ENCODE measurements at regions not wholly inside any gene's neighbourhood (a gene's known extent, or its start where the extent isn't known, plus 50 kb on each side); places are given as distances from the start of the nearest gene placed in this dataset.

DNA sequence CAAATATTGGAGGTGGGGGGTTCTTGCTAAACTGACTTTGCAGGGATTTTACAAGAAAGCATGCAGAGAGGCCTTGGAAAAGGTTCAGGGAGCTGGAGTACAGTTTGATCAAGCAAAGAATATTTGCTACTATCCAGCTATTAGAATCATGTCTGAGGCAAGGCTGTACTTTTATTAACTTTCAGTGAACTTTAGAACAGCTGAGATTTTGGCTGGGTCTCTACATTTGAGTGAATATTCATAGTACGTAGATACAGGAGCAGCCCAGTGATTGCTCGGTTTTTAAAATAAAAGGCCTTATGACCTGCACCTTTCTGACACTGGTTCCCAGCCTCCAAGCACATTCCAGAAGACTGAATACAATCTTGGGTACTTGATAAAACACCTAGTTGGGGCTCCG lies 496.8 kb upstream of the AKR1E2 start:
- no peak for DNase-seq

DNA sequence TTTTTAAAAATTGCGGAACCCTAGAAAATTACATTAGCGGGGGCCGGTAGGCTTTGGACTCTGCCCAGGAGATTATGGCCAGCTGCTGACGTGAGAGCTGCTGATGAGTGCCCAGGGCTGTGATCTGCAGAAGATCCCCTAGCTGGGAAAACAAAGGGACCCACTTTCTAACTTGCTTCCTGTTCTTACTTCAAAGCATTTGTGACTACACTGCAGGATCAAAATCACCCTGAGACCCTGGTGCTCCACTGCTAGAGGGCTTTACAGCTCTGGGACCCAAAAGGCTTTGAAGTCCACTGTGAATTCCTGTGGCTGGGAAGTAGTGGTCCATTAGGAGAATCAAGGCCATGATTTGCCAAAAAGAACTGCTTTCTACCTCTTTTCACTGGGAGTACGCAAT lies 499.4 kb upstream of the AKR1E2 start:
- no peak for DNase-seq

DNA sequence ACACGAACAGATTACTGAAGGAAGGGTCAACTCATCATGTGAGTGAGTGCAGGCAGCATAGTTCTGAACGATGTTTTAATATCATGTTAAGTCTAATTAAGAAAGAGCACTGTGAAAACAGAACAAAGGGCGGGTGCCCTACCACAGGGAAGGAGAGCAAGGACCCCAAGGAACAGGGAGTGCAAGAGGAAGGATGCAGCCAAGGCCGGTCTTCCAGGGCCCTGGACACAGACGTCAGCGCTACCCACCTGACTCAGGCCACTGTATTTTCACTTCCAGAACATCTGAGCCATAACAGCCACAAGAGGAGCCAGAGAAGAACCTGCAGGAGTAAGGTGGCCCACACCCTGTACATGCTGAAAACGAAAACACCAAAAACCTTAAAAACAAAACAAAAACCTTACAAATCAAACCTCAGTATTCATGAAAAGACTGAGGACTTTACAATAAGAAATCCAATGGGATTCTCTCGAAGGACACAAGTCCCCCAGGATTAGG lies 506.1 kb upstream of the AKR1E2 start:
- DNase-seq: no peak

DNA sequence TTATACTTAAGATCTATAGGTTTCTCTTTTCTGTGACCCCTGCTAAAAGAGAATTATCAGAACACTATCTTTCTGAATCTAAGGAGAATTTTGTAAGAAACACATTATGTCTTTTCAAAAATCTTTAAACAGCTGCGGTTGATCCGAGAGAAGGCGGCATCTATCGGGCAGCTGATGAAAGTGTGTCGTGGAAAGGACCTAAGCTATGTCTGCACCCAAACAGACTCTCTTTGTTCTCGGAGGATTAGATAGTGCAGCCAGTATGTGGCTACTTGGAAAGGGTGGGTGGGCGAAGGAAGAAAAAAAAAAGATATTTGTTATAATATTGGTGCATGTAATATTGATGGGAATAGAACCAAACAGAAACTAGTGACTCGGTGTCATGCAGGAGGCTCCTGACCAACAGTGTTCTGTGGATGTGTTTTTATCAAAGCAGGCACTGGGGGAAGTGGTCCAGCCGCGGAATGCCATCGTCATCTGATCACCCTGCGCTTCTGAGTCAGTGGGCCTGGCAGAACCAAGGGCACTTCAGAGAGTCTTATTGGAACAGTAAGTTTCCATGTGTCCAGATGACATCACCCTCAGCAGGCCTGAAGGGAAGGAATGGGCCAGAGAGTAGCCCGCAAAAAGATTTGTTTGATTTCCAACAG lies 509.7 kb upstream of the AKR1E2 start:
- no peak for DNase-seq

DNA sequence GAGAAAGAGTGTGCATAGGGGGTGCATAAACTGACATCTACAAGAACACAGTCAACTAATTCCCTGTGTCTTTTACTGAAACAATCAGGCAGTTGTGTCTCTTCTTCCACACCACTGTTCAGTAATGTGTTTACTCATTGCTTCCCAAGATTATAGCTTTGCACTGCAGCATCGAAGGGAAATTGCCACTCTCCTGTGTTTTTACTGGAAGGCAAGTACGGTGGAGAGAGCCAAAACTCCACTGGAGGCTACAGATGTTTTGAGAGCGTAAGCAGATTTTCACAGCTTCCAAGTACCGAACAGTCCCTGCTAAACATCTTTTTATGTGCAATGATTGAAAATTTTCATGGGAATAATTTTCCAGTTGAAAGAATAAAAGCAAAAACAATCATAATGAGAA lies 510.5 kb upstream of the AKR1E2 start:
- no peak for DNase-seq

DNA sequence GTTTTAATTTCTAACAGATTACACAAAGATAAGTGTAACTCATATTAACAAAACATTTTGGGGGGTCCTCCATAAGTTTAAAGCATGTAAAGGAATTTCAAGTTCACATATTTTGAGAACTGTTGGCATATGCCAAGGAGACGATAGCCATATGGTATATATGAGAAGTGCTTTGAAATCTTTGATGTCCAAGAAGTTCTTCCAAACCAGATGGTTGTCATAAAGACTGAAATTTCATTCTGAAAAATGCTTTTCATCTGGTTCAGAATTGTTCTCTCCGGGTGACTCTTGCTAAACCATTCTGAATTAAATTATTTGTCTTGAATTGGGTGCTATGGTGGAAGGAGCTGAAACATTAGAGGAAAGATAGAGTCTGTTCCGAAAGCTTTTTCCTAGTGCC lies 513.0 kb upstream of the AKR1E2 start:
- DNase-seq: no peak

DNA sequence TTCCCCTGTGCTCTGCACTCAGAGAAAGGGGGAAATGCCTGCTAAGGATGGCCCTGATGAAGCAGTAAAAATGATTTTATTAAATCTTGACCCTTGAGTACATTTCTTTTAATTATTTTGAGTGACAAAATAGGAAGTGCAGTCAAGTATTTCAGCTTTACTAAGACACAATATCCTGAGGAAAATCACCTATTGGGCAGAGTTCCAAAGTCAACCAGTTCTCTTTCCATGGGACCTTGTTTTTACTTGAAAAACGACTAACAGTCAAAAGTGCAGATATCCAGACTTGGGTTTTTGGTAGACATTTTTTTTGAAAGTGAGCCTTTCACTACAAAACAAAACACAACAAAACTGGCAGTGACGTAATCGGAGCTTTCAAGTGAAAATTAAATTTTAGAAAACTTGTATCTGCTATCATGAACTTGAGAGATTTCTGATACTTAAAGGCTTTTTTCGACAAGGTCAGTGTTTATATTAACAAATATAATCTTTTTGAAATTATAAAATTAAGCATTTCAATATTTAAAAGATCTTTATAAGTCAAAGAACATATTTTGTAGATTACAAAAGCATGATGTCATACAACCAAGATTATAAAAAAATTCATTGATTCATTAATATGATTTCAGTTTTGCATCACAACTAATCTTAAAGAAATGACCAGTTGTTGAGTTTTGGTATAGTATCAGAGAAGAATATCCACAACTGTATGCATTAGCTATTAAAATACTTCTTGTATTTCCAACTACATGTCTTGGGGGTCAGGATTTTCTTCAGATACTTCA lies 513.8 kb upstream of the AKR1E2 start:
- DNase-seq: no peak

DNA sequence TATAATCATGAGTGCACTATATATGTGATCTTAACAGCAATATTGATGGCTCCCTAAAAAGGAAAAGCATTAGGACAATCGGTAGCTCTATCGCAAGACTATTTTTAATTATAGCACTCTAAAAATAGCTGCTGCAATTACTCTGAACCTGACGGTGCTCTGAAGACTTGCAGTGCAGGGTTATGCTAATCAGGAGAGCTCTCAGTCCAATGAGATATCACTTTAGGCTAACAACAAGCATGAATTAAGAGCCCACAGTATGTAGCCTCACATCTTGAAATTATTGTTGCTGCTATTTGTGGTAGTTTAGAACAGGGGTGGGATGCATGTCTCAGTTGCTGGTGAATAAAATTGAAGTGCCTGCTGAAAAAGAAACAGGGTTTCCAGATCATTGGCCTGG lies 515.8 kb upstream of the AKR1E2 start:
- DNase-seq: no peak

DNA sequence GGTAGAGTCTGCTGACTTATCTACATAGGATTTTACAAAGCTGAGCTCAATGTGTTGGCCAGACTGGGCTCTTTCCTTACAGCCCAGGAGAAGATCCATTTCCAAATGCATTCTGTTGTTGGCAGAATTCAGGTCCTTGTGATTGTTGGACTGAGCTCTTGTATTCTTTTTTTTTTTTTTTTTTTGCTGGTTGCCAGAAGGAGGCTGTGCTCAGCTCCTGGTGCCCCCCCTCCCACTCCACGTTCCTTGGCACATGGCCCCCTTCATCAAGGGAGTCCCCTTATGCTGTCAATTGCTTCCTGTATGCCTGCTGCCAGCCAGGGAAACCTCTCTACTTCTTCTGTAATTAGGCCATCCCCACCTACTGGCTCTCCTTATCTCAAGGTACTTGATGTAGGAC lies 518.1 kb upstream of the AKR1E2 start:
- DNase-seq: no peak

DNA sequence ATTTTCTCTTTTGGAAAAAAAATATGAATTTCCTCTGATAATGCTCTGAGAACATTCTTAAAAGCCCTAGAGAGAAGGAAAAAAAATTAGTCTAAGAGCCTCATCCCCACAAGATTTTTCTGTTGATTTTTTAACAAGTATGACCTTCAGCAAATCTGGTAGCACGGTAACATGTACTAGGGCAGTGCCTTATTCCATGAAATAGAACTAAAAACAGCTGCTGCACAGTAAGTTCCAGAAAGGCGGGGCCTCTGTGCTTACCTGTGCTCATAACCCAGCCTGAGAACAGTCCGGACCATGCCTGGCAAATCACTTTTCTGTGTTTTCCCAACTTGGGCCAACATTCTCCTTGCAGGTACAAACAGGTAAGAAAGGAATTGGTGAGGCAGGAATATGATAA lies 519.1 kb upstream of the AKR1E2 start:
- DNase-seq: no peak

DNA sequence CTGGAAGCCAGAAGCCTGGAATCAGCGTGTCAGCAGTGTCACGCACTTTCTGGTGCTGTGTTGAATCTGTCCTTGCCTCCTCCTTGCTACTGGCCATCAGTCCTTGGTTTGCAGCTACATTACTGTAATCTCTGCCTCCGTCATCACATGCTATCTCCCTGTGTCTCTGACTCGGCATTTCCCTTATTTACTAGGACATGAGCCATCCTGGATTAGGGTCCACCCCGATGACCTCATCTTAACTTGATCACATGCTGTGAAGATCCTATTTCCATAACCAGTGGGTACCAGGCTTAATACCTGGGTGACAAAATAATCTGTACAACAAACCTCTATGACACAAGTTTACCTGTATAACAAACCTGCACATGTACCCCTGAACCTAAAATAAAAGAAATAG lies 518.0 kb upstream of the KLF6 start:
- DNase-seq: no peak

DNA sequence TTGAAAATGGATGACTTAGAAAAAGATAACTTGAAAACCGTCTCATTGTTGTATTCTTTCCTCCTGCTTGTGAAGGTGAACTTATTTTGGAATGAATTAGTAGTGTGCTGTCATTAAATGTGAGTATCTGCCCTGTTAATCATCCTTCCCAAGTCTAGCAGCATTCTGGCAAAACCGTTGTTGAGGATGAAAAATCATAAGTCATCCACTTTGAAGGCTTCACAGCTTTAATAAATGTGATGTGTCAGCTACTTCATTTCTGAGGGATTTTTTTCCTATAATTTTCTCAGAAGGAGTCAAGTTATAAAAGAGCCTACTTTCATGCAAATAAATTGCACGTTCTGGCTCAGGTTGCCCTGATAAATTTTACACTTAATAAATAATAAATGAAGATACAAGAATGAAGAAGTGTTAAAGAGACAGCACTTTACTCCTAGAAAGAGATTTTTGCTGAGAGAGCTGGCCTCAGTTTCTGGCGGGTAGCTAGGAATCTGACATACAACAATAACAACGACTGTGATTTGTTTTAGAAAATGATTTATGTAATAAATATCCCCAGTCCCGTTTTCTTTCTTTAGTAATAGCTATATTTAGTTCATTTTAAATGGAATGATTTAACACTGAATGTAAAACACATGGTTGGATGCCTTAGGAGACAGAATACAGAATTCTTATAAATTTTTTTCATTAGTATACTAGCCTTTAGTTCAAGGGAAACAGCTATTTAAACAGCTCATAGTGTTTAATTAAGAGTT lies 516.5 kb upstream of the KLF6 start:
- no peak for DNase-seq

DNA sequence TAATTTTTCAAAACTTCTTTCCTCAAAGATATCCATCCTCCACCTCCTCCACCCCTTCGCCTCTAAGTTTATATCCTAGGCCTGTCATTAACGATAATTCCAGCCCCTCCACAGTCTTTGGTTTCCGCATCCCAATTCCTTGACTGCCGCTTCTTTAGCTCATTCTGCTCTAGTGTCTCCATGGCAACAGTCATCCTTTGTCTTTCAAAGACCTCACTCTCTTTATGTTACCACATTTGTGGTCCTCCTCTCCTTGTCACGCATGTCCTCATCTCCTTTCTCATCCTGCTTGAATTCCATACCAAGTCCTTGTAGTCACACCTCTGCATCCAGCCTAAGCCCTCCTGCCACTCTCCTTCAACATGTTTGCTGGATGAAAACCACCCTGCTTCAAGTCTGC lies 511.2 kb upstream of the KLF6 start:
- no peak for DNase-seq

DNA sequence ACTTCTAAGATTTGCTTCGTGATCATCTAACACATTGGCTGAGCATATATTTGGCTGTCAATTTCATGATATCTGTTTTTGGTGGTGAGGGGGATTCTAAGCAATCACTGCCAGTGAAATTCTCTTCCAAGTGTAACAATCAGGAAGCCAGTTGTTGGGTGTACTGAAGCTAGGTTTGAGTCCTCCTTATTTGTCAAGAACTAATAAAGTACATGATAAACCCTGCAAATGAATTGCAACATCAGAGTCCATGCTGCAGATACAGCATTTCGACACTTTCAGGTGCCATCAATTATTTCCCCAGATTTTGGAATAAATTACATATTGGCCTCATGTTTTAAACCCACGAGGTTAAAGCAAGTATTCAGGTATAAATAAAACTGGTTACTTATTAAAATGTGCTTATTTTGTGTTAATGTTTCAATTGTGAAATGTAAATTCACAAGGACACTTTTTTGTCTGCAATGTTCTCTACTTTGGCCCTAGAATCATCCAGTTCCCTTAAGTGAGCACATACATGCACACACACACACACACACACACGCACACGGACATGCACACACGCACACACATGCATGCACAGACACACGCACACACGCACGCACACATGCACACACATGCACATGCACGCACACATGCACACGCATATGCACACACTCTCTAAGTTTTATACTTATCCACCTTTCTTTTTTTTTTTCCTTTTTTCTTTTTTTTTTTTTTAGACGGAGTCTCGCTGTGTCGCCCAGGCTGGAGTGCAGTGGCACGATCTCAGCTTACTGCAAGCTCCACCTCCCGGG lies 510.2 kb upstream of the KLF6 start:
- no peak for DNase-seq

DNA sequence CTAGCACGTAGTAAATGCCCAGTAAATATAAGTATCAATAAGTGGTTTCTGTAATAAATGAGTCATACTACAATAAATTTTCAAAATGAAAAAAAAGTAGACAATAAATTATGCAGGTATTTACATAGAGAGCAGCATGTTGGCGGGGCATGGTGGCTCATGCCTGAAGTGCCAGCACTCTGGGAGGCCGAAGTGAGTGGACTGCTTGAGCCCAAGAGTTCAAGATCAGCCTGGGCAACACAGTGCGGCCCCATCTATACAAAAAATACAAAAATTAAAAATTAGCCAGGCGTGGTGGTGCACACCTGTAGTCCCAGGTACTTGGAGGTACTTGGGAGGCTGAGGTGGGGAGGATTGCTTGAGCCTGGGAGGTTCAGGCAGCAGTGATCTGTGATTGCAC lies 509.3 kb upstream of the KLF6 start:
- no peak for DNase-seq

DNA sequence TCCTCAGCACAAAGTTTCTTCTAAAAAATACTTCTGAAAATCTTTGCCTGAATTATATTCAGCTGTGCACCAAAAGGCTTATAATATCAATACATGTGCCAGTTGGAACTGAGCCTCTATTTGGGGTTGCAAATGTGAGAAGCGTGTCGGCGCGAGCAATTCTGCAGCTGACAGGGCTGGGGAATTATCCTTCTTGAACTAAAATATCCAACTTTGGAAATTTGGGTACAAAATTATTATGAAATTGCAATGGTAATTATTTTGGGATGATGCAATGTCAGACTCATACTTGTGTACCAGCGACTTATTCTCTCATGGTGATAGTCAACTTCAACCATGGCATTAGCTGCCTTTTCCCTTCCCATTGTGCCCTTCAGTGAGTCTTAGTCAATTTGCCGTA lies 507.0 kb upstream of the KLF6 start:
- no peak for DNase-seq

DNA sequence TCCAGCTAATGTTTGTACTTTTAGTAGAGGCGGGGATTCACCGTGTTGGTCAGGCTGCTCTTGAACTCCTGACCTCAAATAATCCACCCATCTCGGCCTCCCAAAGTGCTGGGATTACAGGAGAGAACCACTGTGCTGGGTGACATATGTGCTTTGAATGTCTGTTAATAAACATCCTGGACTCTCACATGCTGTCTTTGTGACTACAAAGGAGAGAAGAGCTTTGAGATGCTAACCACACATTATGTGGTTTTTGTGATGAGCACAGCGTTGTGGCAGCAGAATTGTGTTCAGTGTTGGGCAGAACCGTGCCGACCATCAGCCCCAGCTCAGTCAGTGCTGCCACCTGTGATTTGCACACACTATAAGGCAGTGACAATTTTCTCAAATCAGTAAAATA lies 500.1 kb upstream of the KLF6 start:
- DNase-seq: no peak

DNA sequence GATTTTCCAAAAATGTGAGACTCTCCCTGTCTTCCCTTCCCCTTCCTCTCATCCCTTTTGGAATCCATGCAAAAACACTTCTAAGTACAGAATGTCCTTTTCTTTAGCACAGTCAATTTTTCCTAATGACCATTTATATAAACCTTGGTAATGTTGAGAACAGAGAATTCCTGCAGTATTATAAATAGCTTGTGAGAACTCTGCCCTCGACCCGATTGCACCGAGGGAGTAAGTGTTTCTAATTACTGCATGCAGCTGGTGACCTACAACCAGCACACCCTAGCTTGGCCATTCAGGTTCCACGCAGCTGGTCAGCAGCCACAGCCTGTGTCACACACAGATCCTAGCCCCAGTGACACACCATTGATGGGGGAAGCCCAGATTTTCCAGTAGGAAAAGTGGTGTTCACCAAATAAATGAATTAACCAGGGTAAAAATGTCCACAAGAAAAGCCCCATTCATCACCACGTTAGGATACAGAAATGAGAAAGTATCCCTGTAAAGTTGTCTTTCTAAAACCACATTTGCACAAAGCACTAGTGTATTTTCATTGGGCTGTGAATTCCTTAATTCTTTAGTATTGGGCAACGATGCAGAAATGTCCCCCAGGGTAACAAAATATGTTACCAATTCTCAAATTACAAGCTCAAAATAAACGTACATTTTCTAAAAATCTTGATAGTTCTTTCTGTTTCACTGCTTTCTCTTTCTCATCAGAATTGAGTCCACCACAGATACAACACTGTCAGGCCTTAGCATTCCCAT lies 499.0 kb upstream of the KLF6 start:
- no peak for DNase-seq

DNA sequence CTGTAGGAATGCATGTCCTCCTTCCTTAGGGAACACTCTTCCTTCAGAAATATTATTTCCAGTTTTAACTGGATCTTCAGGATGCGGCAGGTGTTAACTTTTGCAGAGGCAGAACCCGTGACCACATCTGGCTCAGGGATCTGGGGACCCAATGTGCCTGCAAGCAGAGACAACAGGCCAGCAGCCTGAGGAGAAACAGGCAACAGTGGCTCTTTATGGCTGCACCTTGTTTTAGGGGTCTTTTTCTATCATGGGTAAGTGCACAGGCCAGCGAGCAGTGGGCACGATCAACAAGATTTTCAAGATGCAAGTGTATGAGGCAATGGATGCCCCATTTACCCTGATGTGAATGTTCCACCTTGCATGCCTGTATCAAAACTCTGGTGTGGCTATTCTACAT lies 497.5 kb upstream of the KLF6 start:
- no peak for DNase-seq

DNA sequence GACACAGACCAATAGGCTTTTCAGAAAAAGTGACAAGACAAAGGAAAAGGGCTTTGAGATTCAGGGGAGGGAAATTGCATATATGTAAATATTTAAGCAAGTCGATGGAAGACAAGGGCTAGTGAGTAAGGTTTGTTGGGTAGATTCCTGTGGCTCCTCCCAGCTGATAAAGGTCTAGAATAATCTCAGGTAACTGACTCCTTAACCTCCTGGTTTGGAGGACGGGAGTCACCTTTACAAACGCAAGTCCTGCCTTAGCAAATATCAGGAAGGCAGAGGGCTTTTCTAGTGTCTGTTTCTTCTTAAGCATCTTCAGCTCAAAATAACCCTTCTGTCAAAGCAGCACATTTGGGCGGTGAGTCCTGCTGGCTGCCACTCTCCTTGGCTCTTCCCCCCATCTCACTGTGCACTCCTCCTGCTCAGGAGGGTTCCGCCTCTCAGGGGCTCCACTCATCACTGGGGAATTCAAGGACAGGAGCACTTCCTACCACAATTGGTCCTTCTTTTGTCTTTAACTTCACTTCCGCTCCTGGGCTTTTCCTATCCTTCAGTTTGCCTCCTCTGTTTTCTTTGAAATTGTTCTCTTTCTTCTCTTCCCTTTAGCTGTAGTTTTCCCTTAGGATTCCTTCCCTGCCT lies 496.3 kb upstream of the KLF6 start:
- DNase-seq: no peak

DNA sequence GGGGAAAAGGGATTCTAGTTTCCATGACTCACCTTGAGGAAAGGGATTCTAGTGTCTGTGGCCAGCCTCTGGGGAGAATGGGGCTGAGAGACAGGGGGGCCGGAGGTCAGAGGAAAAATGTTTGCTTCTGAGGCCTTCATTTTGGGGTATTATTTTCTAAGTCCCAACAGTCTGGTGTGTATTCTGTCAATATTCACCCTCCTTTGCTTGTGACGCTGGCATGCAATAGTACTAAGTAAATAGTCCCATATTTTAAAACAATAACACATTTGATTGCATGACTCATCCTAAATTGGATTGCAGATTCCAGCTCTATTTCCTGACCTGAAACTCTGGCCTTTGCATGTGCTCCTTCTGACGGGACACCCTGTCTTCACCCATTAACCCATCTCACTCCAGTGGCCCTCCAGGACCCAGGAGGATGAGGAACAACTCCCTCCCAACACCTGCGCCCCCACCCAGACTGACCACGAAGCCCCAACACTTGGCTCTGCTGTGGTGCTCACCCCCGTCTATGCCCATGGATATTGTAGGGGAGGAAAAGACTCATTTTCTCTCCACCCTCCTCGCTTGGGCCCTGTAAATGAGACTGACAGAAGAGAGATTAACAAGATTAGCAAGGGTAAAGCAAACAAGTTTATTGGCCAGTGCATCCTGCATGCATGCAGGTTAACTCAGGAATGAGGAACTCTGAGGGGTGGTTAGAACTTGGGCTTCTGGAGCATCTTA lies 495.6 kb upstream of the KLF6 start:
- DNase-seq: no peak

All from NCI-H2171 (cell line).